ENCODE measurements at regions not wholly inside any gene's neighbourhood (a gene's known extent, or its start where the extent isn't known, plus 50 kb on each side); places are given as distances from the start of the nearest gene placed in this dataset.
"Not testable (repeated sequence)": the region's sequence is repeated elsewhere in the genome, so short reads cannot be mapped to it uniquely, and the experiment has no call there.

GRCh38 chr2:45096996-45097395 lies 87.7 kb upstream of the SIX2 start:
- H3K4me3 ChIP-seq: no peak overlapping the region
- intact Hi-C loops (cut with DNase I; ENCODE audit: low total_unique reads): no loop called here
- no peaks in the 10 kb centered on the region for H3K4me1 ChIP-seq
- no peak for DNase-seq
- H3K36me3 ChIP-seq: no peaks in the 10 kb centered on the region
- 90 to 95% (median 94%) methylated on average over 6 of the region's 6 CpGs for WGBS, 5 donors
- peaks cover 0 to 4% (median 0%) of the 10 kb centered on the region in 8 donors for H3K9me3 ChIP-seq
- no peak for TF ChIP-seq POLR2A (IDR thresholded peaks at IDR 0.05)
- TF ChIP-seq POLR2AphosphoS5 (IDR thresholded peaks at IDR 0.05): no peak
- no peak for TF ChIP-seq CTCF (IDR thresholded peaks at IDR 0.05 in 8 of 11, conservative IDR thresholded peaks at IDR 0.05 in 3 of 11)
- H3K27ac ChIP-seq: no peak overlapping the region
- peaks cover 0 to 21% (median 0%) of the 10 kb centered on the region in 7 donors for H3K27me3 ChIP-seq (replicated peaks in 1 of 7)

DNA sequence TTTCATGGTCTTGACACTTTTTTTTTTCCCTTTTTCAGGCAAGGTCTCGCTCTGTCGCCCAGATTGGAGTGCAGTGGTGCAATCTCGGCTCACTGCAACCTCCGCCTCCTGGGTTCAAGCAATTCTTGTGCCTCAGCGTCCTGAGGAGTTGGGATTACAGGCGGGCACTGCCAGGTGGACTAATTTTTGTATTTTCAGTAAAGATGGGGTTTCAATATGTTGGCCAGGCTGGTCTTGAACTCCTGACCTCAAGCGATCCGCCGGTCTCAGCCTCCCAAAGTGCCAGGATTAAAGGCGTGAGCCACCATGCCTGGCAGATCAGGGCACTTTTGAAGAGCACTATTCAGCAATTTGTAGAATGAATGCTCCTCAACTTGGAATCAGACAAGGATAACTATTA lies 86.8 kb upstream of the SIX2 start:
- H3K36me3 ChIP-seq; H3K4me3 ChIP-seq; H3K27ac ChIP-seq; H3K9me3 ChIP-seq; H3K4me1 ChIP-seq; intact Hi-C loops (cut with DNase I; ENCODE audit: low total_unique reads); DNase-seq: not testable (repeated sequence)
- WGBS, 5 donors: 86 to 91% (median 90%) methylated on average over 10 of the region's 10 CpGs
- H3K27me3 ChIP-seq (replicated peaks in 1 of 7): peaks cover 0 to 21% (median 0%) of the 10 kb centered on the region in 7 donors

GRCh38 chr2:45093663-45094062 lies 84.4 kb upstream of the SIX2 start:
- 63 to 83% (median 74%) methylated on average over 6 of the region's 6 CpGs for WGBS, 5 donors
- H3K9me3 ChIP-seq: peaks cover 0 to 4% (median 0%) of the 10 kb centered on the region in 8 donors
- H3K36me3 ChIP-seq: no peaks in the 10 kb centered on the region
- peaks cover 0 to 21% (median 0%) of the 10 kb centered on the region in 7 donors for H3K27me3 ChIP-seq (replicated peaks in 1 of 7)
- H3K27ac ChIP-seq: no peak overlapping the region
- H3K4me3 ChIP-seq: no peak overlapping the region
- DNase-seq: no peak
- H3K4me1 ChIP-seq: no peaks in the 10 kb centered on the region
- intact Hi-C loops (cut with DNase I; ENCODE audit: low total_unique reads): no loop called here
- no peak for TF ChIP-seq CTCF (IDR thresholded peaks at IDR 0.05 in 8 of 11, conservative IDR thresholded peaks at IDR 0.05 in 3 of 11)
- TF ChIP-seq POLR2A (IDR thresholded peaks at IDR 0.05): no peak
- TF ChIP-seq POLR2AphosphoS5 (IDR thresholded peaks at IDR 0.05): no peak

DNA sequence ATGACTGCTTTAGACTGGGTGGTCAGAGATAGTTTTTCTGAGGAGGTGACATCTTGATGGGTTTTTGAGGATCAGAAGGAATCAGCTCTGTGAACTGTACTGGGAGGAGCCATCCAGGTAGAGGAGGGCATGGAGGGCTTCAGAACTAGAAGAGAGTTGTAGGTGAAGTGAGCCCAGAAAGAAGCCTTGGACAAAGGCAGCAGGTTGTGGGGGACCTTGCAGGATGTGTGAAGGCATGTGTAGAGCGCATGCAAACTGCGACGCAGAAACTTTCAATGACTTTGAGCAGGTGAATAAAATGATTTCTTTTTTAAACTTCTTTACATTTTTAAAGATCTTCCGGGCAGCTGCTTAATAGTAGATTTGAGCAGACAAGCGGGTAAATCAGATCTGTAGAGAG lies 83.9 kb upstream of the SIX2 start:
- peaks cover 0 to 21% (median 0%) of the 10 kb centered on the region in 7 donors for H3K27me3 ChIP-seq (replicated peaks in 1 of 7)
- no peaks in the 10 kb centered on the region for H3K4me1 ChIP-seq
- peaks cover 0 to 4% (median 0%) of the 10 kb centered on the region in 8 donors for H3K9me3 ChIP-seq
- 93 to 99% (median 95%) methylated on average over 5 of the region's 5 CpGs for WGBS, 5 donors
- no peaks in the 10 kb centered on the region for H3K36me3 ChIP-seq
- TF ChIP-seq POLR2A (IDR thresholded peaks at IDR 0.05) (no peak), CTCF (IDR thresholded peaks at IDR 0.05 in 8 of 11, conservative IDR thresholded peaks at IDR 0.05 in 3 of 11) (no peak), POLR2AphosphoS5 (IDR thresholded peaks at IDR 0.05) (no peak)
- no peak overlapping the region for H3K27ac ChIP-seq
- no peak overlapping the region for H3K4me3 ChIP-seq
- intact Hi-C loops (cut with DNase I; ENCODE audit: low total_unique reads): no loop called here
- no peak for DNase-seq

Data from spleen (tissue), 11 donors.